Mesendoderm (in vitro differentiated cells): ENCODE measurements at regions not wholly inside any gene's neighbourhood (a gene's known extent, or its start where the extent isn't known, plus 50 kb on each side); places are given as distances from the start of the nearest gene placed in this dataset.
"Not testable (repeated sequence)": the region's sequence is repeated elsewhere in the genome, so short reads cannot be mapped to it uniquely, and the experiment has no call there.

Experiments used
- DNase-seq: peaks from one replicate; pipeline ENCODE4 v3.0.0; 2013
- H2AK5ac ChIP-seq: 2 replicates; pipeline ENCODE4 v1.6.1; 2013; ENCODE audit warnings: low read length, inconsistent platforms
- H2BK120ac ChIP-seq: 2 replicates; pipeline ENCODE4 v1.6.1; 2013; ENCODE audit warnings: low read depth, mild to moderate bottlenecking, low read length, moderate library complexity, mixed read lengths
- H2BK15ac ChIP-seq: replicated peaks from 2 replicates; pipeline ENCODE4 v1.6.1; 2013; ENCODE audit warnings: low read depth, mild to moderate bottlenecking, moderate library complexity
- H2BK5ac ChIP-seq: 2 replicates; pipeline ENCODE4 v1.6.1; 2013; ENCODE audit warnings: low read length, inconsistent platforms
- H3K18ac ChIP-seq: 2 replicates; pipeline ENCODE4 v1.6.1; 2013; ENCODE audit warnings: mild to moderate bottlenecking, low read length, mixed read lengths
- H3K23ac ChIP-seq: one replicate; pipeline ENCODE4 v1.6.1; 2013; ENCODE audit warnings: low read length
- H3K27ac ChIP-seq: 2 replicates; pipeline ENCODE4 v1.5.1; 2013; ENCODE audit warnings: low read depth, mild to moderate bottlenecking, inconsistent platforms, low read length, moderate library complexity
- H3K27me3 ChIP-seq: 2 replicates; pipeline ENCODE4 v1.6.1; 2013; ENCODE audit warnings: low read length, control low read depth, mild to moderate bottlenecking, inconsistent platforms; ENCODE audit not compliant: insufficient read depth, poor library complexity
- H3K36me3 ChIP-seq: 2 replicates; pipeline ENCODE4 v1.6.1; 2013; ENCODE audit warnings: low read length, inconsistent platforms; ENCODE audit not compliant: control insufficient read depth, insufficient read depth
- H3K4ac ChIP-seq: one replicate; pipeline ENCODE4 v1.6.1; 2013; ENCODE audit warnings: low read depth, mild to moderate bottlenecking, low read length, moderate library complexity
- H3K4me1 ChIP-seq: 2 replicates; pipeline ENCODE4 v1.6.1; 2013; ENCODE audit warnings: low read depth, low read length, inconsistent platforms; ENCODE audit not compliant: control insufficient read depth
- H3K4me2 ChIP-seq: 2 replicates; pipeline ENCODE4 v1.6.1; 2013; ENCODE audit warnings: low read length
- H3K4me3 ChIP-seq: 2 replicates; pipeline ENCODE4 v1.5.1; 2013; ENCODE audit warnings: mild to moderate bottlenecking, low read length
- H3K56ac ChIP-seq: one replicate; pipeline ENCODE4 v1.6.1; 2013; ENCODE audit warnings: low read length
- H3K79me1 ChIP-seq: 2 replicates; pipeline ENCODE4 v1.6.1; 2013; ENCODE audit warnings: low read length, inconsistent platforms
- H3K79me2 ChIP-seq: 2 replicates; pipeline ENCODE4 v1.6.1; 2013; ENCODE audit warnings: mild to moderate bottlenecking, low read length; ENCODE audit not compliant: control insufficient read depth, insufficient read depth
- H3K9ac ChIP-seq: 2 replicates; pipeline ENCODE4 v1.6.1; 2013; ENCODE audit warnings: low read length, inconsistent platforms
- H4K5ac ChIP-seq: one replicate; pipeline ENCODE4 v1.6.1; 2013; ENCODE audit warnings: low read length
- H4K8ac ChIP-seq: one replicate; pipeline ENCODE4 v1.6.1; 2013; ENCODE audit warnings: low read depth, mild to moderate bottlenecking, control low read depth, low read length, moderate library complexity
- WGBS: extraction: QIAGEN DNeasy Blood & Tissue Kit; methylation state at CpG from one replicate; pipeline ENCODE4 v1.1.7; 2013; ENCODE audit warnings: low lambda C conversion rate, missing lambda C conversion rate; ENCODE audit not compliant: insufficient coverage; ENCODE audit errors: extremely low coverage; 5-methylcytosine and 5-hydroxymethylcytosine counted together

- H3K56ac ChIP-seq, H2BK5ac ChIP-seq, H3K4me2 ChIP-seq, H3K79me2 ChIP-seq, H3K9ac ChIP-seq, H3K27me3 ChIP-seq, H3K79me1 ChIP-seq, H2BK120ac ChIP-seq, DNase-seq, H4K5ac ChIP-seq, H2AK5ac ChIP-seq, H3K18ac ChIP-seq, H3K4me3 ChIP-seq, H3K27ac ChIP-seq, H4K8ac ChIP-seq, H3K36me3 ChIP-seq, H3K23ac ChIP-seq, H3K4ac ChIP-seq, H2BK15ac ChIP-seq, H3K4me1 ChIP-seq: not testable (repeated sequence)
- WGBS: no CpG with 5 or more reads among the region's 4 CpGs
Measured at GRCh38 chr14:35922590-35922989, 96.5 kb downstream of the BRMS1L start.

- Histone ChIP-seq H3K27me3 (no peaks in the 10 kb centered on the region), H4K8ac (no peak overlapping the region), H3K4ac (no peak overlapping the region), H3K56ac (no peak overlapping the region), H3K79me1 (no peaks in the 10 kb centered on the region), H2BK15ac (no peak overlapping the region), H3K4me2 (no peak overlapping the region), H4K5ac (no peak overlapping the region), H2BK5ac (no peak overlapping the region), H3K27ac (no peak overlapping the region), H3K4me1 (no peaks in the 10 kb centered on the region), H2BK120ac (no peak overlapping the region), H3K36me3 (no peaks in the 10 kb centered on the region), H3K9ac (no peak overlapping the region), H3K18ac (no peak overlapping the region), H3K23ac (no peak overlapping the region), H2AK5ac (no peak overlapping the region), H3K79me2 (no peaks in the 10 kb centered on the region), H3K4me3 (no peak overlapping the region)
- no peak for DNase-seq
Measured at GRCh38 chr14:35921745-35922144, 95.6 kb downstream of the BRMS1L start.
